Thoracic aorta (tissue), 2 donors: ENCODE measurements at regions not wholly inside any gene's neighbourhood (a gene's known extent, or its start where the extent isn't known, plus 50 kb on each side); places are given as distances from the start of the nearest gene placed in this dataset.

ENCODE experiments used
- ATAC-seq: fragments of 150-250 bp; one replicate; pipeline ENCODE4 v1.8.0; 2017; ENCODE audit warnings: low read depth; ENCODE audit not compliant: insufficient number of reproducible peaks, low FRiP score
- DNase-seq: peaks from one replicate; pipeline ENCODE4 v3.0.0-alpha.2; 2020; ENCODE audit warnings: low spot score
- H3K27ac ChIP-seq, 2 donors: fragments of 200-600 bp; sonication (generic); 1 replicate in 1 of 2; 2 replicates in 1 of 2; pipeline ENCODE4 v1.5.1; 2016; ENCODE audit warnings: mild to moderate bottlenecking in 2 of 2, moderate library complexity in 2 of 2
- H3K27me3 ChIP-seq: fragments of 200-600 bp; sonication (generic); replicated peaks from 2 replicates; pipeline ENCODE4 v1.6.0; 2016; ENCODE audit warnings: mild to moderate bottlenecking; ENCODE audit not compliant: insufficient read depth
- H3K36me3 ChIP-seq: fragments of 200-600 bp; sonication (generic); one replicate; pipeline ENCODE4 v1.5.1; 2016
- H3K4me1 ChIP-seq, 2 donors: fragments of 200-600 bp; sonication (generic); 1 replicate in 1 of 2; 2 replicates in 1 of 2; pipeline versions ENCODE4 v1.5.1 to v1.6.0; 2016; ENCODE audit warnings: low read depth in 2 of 2, mild to moderate bottlenecking in 1 of 2; ENCODE audit not compliant: control insufficient read depth in 1 of 2
- H3K4me3 ChIP-seq: fragments of 200-600 bp; sonication (generic); 2 replicates; pipeline ENCODE4 v1.5.1; 2016; ENCODE audit warnings: mild to moderate bottlenecking
- H3K9me3 ChIP-seq: fragments of 200-600 bp; sonication (generic); 2 replicates; pipeline ENCODE4 v1.5.1; 2016
- CTCF ChIP-seq: fragments of 200-600 bp; sonication (generic); IDR thresholded peaks from one replicate; pipeline ENCODE4 v1.5.1; 2019; ENCODE audit warnings: antibody characterized with exemption

GRCh38 chr9:80691229-80691628 is 998.1 kb downstream of the TLE1 start:
- H3K27ac ChIP-seq, result no peak overlapping the region
- ATAC-seq, result no peak
- no peak for TF ChIP-seq CTCF

GRCh38 chr9:80690349-80690939 is 998.9 kb downstream of the TLE1 start:
- no peaks in the 10 kb centered on the region for H3K27me3 ChIP-seq
- DNase-seq (no peak), ATAC-seq (no peak)
- H3K36me3 ChIP-seq, result no peaks in the 10 kb centered on the region
- no peak overlapping the region for H3K4me3 ChIP-seq
- TF ChIP-seq CTCF, result no peak
- H3K27ac ChIP-seq, result no peak overlapping the region
- no peaks in the 10 kb centered on the region for H3K9me3 ChIP-seq
- no peaks in the 10 kb centered on the region for H3K4me1 ChIP-seq

More at GRCh38 chr9:80691229-80691628, 998.1 kb downstream of the TLE1 start:
- H3K36me3 ChIP-seq, result no peaks in the 10 kb centered on the region
- H3K27me3 ChIP-seq, result no peaks in the 10 kb centered on the region
- DNase-seq, result no peak
- H3K4me3 ChIP-seq, result no peak overlapping the region
- no peaks in the 10 kb centered on the region for H3K4me1 ChIP-seq
- H3K9me3 ChIP-seq, result no peaks in the 10 kb centered on the region

- no peak for DNase-seq
- Histone ChIP-seq H3K27ac (no peak overlapping the region), H3K9me3 (no peaks in the 10 kb centered on the region), H3K36me3 (no peaks in the 10 kb centered on the region), H3K4me3 (no peak overlapping the region), H3K4me1 (no peaks in the 10 kb centered on the region), H3K27me3 (no peaks in the 10 kb centered on the region)
- no peak for ATAC-seq
- TF ChIP-seq CTCF, result no peak
Observed at GRCh38 chr9:80679916-80680315, 1009.4 kb downstream of the TLE1 start.

GRCh38 chr9:80678906-80679305 is 1010.4 kb downstream of the TLE1 start:
- Histone ChIP-seq H3K4me1 (no peaks in the 10 kb centered on the region), H3K27me3 (no peaks in the 10 kb centered on the region), H3K4me3 (no peak overlapping the region), H3K36me3 (no peaks in the 10 kb centered on the region), H3K9me3 (no peaks in the 10 kb centered on the region), H3K27ac (no peak overlapping the region)
- TF ChIP-seq CTCF, result no peak
- DNase-seq (no peak), ATAC-seq (no peak)

- ATAC-seq, result no peak
- DNase-seq, result no peak
- TF ChIP-seq CTCF, result no peak
- Histone ChIP-seq H3K4me1 (no peaks in the 10 kb centered on the region), H3K9me3 (no peaks in the 10 kb centered on the region), H3K27ac (no peak overlapping the region), H3K4me3 (no peak overlapping the region), H3K36me3 (no peaks in the 10 kb centered on the region), H3K27me3 (no peaks in the 10 kb centered on the region)
Observed at GRCh38 chr9:80673496-80673895, 1015.9 kb downstream of the TLE1 start.
